GM19023 (cell line): ENCODE measurements at regions not wholly inside any gene's neighbourhood (a gene's known extent, or its start where the extent isn't known, plus 50 kb on each side); places are given as distances from the start of the nearest gene placed in this dataset.
A peak's percentile ranks its signal among the peaks of the same experiment; 100 is the strongest.

Experiments
- ATAC-seq: cut with Tn5 transposase; IDR thresholded peaks from one replicate; pipeline ENCODE4 v1.9.1; 2021; ENCODE audit warnings: mild to moderate bottlenecking, moderate library complexity; ENCODE audit not compliant: unreplicated experiment

GRCh38 chr20:39808613-39809012, 846.5 kb downstream of the DHX35 start:
- no peak for ATAC-seq

- peak; percentile 45 for ATAC-seq
Observed at GRCh38 chr20:39800548-39800947, 838.4 kb downstream of the DHX35 start.

- peak; percentile 78 for ATAC-seq
Observed at GRCh38 chr20:39800111-39800510, 838.0 kb downstream of the DHX35 start.

GRCh38 chr20:39799366-39799965, 837.3 kb downstream of the DHX35 start:
- ATAC-seq: no peak

GRCh38 chr20:39795401-39796272, 833.5 kb downstream of the DHX35 start:
- no peak for ATAC-seq

GRCh38 chr20:39792334-39792733, 830.2 kb downstream of the DHX35 start:
- ATAC-seq: no peak

- ATAC-seq: no peak
Observed at GRCh38 chr20:39789411-39789810, 827.3 kb downstream of the DHX35 start.

- ATAC-seq: no peak
Observed at GRCh38 chr20:39785252-39785917, 823.2 kb downstream of the DHX35 start.

- ATAC-seq: no peak
Observed at GRCh38 chr20:39784693-39785092, 822.5 kb downstream of the DHX35 start.

GRCh38 chr20:39778847-39779604, 816.9 kb downstream of the DHX35 start:
- ATAC-seq: no peak

GRCh38 chr20:39778431-39778830, 816.3 kb downstream of the DHX35 start:
- ATAC-seq: no peak

- ATAC-seq: no peak
Observed at GRCh38 chr20:39777610-39778009, 815.5 kb downstream of the DHX35 start.

- no peak for ATAC-seq
Observed at GRCh38 chr20:39775110-39775509, 813.0 kb downstream of the DHX35 start.

GRCh38 chr20:39773380-39774000, 811.3 kb downstream of the DHX35 start:
- no peak for ATAC-seq

- no peak for ATAC-seq
Observed at GRCh38 chr20:39767352-39767751, 805.2 kb downstream of the DHX35 start.

- no peak for ATAC-seq
Observed at GRCh38 chr20:39766333-39766732, 804.2 kb downstream of the DHX35 start.

- no peak for ATAC-seq
Observed at GRCh38 chr20:39762716-39763115, 800.6 kb downstream of the DHX35 start.

GRCh38 chr20:39758876-39759275, 796.7 kb downstream of the DHX35 start:
- no peak for ATAC-seq

GRCh38 chr20:39756828-39757227, 794.7 kb downstream of the DHX35 start:
- no peak for ATAC-seq

- ATAC-seq: no peak
Observed at GRCh38 chr20:39756369-39756768, 794.2 kb downstream of the DHX35 start.
